Hepatocyte (in vitro differentiated cells): ENCODE measurements at regions not wholly inside any gene's neighbourhood (a gene's known extent, or its start where the extent isn't known, plus 50 kb on each side); places are given as distances from the start of the nearest gene placed in this dataset.

ENCODE experiments used
- EZH2 ChIP-seq: fragments of 200-600 bp; sonication (generic); IDR thresholded peaks from 2 replicates; pipeline ENCODE4 v1.6.1; 2016; ENCODE audit warnings: antibody characterized with exemption, mild to moderate bottlenecking, borderline replicate concordance
- EZH2phosphoT487 ChIP-seq: fragments of 200-600 bp; sonication (generic); IDR thresholded peaks from one replicate; pipeline ENCODE4 v1.6.1; 2018; ENCODE audit warnings: antibody characterized with exemption, mild to moderate bottlenecking, low read depth, moderate library complexity; ENCODE audit not compliant: unreplicated experiment, severe bottlenecking
- TF ChIP-seq, protein P1 (sequence below): fragments of 200-600 bp; sonication (generic); IDR thresholded peaks from 2 replicates; pipeline ENCODE4 v1.5.1; 2016; ENCODE audit warnings: antibody characterized with exemption, mild to moderate bottlenecking; ENCODE audit not compliant: poor library complexity

DNA sequence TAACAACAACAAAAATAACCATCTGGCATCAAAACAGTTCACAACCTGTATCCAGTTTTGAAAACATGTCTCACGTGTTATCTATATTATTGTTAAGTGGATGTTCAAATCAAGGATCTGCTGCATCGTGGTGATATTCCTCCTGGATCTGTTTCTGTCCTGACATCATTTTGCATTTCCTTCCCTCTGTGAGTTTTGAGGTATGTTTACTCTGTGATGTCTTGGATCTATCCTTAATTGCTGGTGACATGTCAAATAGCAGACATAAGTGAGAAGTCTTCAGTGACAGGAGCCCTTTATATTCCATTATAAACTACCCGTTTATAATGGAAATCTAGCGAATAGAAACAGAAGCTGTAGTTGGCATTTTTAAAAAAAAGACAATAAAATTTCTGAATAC lies 381.8 kb upstream of the NOX3 start:
- TF ChIP-seq EZH2, result no peak
- no peak for TF ChIP-seq EZH2phosphoT487
- TF ChIP-seq, protein P1, sequence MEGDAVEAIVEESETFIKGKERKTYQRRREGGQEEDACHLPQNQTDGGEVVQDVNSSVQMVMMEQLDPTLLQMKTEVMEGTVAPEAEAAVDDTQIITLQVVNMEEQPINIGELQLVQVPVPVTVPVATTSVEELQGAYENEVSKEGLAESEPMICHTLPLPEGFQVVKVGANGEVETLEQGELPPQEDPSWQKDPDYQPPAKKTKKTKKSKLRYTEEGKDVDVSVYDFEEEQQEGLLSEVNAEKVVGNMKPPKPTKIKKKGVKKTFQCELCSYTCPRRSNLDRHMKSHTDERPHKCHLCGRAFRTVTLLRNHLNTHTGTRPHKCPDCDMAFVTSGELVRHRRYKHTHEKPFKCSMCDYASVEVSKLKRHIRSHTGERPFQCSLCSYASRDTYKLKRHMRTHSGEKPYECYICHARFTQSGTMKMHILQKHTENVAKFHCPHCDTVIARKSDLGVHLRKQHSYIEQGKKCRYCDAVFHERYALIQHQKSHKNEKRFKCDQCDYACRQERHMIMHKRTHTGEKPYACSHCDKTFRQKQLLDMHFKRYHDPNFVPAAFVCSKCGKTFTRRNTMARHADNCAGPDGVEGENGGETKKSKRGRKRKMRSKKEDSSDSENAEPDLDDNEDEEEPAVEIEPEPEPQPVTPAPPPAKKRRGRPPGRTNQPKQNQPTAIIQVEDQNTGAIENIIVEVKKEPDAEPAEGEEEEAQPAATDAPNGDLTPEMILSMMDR, result no peak
